ENCODE measurements at regions not wholly inside any gene's neighbourhood (a gene's known extent, or its start where the extent isn't known, plus 50 kb on each side); places are given as distances from the start of the nearest gene placed in this dataset.

DNA sequence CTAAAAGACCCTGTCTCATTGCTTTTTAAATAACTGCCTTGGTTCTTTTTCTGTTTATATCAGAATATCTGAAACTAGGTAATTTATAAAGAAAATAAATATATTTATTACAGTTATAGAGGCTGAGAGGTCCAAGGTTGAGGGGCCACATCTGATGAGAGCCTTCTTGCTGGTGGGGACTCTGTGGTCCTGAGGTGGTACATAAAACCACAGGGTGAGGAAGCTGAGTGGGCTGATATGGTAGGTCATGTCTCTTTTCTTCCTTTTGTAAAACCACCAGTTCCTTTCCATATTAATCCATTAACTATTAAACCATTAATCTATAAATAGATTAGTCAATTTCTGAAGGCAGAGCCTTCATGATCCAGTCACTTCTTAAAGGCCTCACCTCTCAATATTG, 109.5 kb upstream of the SPRY2 start:
- DNase-seq = peak; percentile 27 to 76 (median 63)
- peaks cover 0 to 3% (median 0%) of the 10 kb centered on the region in 5 experiments for H3K9me3 ChIP-seq (ENCODE audit: control extremely low read depth in 1 of 5, control insufficient read depth in 4 of 5, insufficient read depth in 2 of 5, low read depth in 1 of 5, low read length in 4 of 5)
- POLR2A ChIA-PET = no interaction called here
- peaks cover 17 to 40% (median 31%) of the 10 kb centered on the region in 4 experiments for H3K4me1 ChIP-seq (ENCODE audit: control extremely low read depth in 1 of 4, control insufficient read depth in 4 of 4, insufficient read depth in 4 of 4, low read length in 3 of 4)
- CTCF ChIA-PET = interaction anchor here (1.1 kb wide), 1 partner anchor 14 kb away, joined by 4 read pairs; no protein-coding TSS in a partner anchor
- no peaks in the 10 kb centered on the region for H3K27me3 ChIP-seq (replicated peaks in 2 of 5; ENCODE audit: control insufficient read depth in 4 of 5, insufficient read depth in 5 of 5, low read length in 4 of 5)
- H3K36me3 ChIP-seq (ENCODE audit: control insufficient read depth in 4 of 4, insufficient read depth in 4 of 4, low read length in 3 of 4) = no peaks in the 10 kb centered on the region
- H3K27ac ChIP-seq (ENCODE audit: insufficient read depth in 1 of 2, low read depth in 1 of 2, low read length in 2 of 2, poor library complexity in 1 of 2, severe bottlenecking in 2 of 2) = no peak overlapping the region
- no peak overlapping the region for H3K4me3 ChIP-seq (ENCODE audit: control insufficient read depth in 1 of 7, extremely low read depth in 1 of 7, insufficient read depth in 4 of 7, low read depth in 2 of 7, low read length in 6 of 7)

DNA sequence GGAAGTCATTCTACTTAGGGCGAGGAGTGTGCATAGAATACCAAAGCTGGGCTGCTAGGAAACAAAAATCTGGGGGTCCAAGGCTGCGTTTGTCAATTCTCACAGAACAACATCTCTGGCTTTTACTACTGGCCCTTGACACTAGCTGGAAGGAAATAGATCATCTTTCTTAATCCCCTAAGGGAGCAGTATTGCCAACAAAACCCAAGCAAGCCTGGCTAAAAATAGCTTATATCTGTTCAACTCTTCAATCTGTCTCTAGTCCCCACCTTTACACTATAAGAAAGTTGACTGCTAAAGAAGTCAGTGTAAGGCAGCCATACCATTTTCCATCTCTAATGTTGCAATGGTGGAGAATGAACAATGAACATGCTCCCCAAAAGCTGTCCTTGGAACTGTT, 107.8 kb upstream of the SPRY2 start:
- DNase-seq = no peak
- H3K27me3 ChIP-seq (replicated peaks in 2 of 5; ENCODE audit: control insufficient read depth in 4 of 5, insufficient read depth in 5 of 5, low read length in 4 of 5) = no peaks in the 10 kb centered on the region
- H3K9me3 ChIP-seq (ENCODE audit: control extremely low read depth in 1 of 5, control insufficient read depth in 4 of 5, insufficient read depth in 2 of 5, low read depth in 1 of 5, low read length in 4 of 5) = peaks cover 0 to 3% (median 0%) of the 10 kb centered on the region in 5 experiments
- H3K4me1 ChIP-seq (ENCODE audit: control extremely low read depth in 1 of 4, control insufficient read depth in 4 of 4, insufficient read depth in 4 of 4, low read length in 3 of 4) = peaks cover 23 to 48% (median 35%) of the 10 kb centered on the region in 4 experiments
- H3K36me3 ChIP-seq (ENCODE audit: control insufficient read depth in 4 of 4, insufficient read depth in 4 of 4, low read length in 3 of 4) = no peaks in the 10 kb centered on the region
- H3K27ac ChIP-seq (ENCODE audit: insufficient read depth in 1 of 2, low read depth in 1 of 2, low read length in 2 of 2, poor library complexity in 1 of 2, severe bottlenecking in 2 of 2) = no peak overlapping the region
- CTCF ChIA-PET = interaction anchor here (1.0 to 2.1 kb wide), 3 partner anchors 71 to 636 kb away, joined by 3 to 4 read pairs (median 3); no protein-coding TSS in a partner anchor
- H3K4me3 ChIP-seq (ENCODE audit: control insufficient read depth in 1 of 7, extremely low read depth in 1 of 7, insufficient read depth in 4 of 7, low read depth in 2 of 7, low read length in 6 of 7) = no peak overlapping the region
- WGBS (ENCODE audit: insufficient coverage) = 92% methylated on average over 2 of the region's 2 CpGs
- POLR2A ChIA-PET = no interaction called here

DNA sequence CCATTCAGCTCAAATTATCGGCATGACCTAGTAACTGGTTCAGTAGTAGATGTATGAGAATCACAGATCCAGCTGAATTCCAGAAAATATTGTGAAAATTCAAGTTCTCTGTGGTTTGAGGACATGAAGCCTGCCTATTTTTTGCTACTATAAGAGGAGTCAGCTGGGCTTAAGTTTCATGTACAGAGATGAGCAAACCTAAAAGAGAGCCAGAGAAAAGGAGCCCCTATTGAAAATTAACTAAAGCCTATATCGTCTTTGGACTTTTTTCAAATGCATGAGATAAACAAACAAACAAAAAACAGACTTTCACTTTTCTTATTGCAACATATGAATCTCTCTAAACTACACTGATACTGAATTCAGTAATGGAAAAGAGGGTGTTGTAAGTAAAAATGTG, 106.8 kb upstream of the SPRY2 start:
- no peaks in the 10 kb centered on the region for H3K27me3 ChIP-seq (replicated peaks in 2 of 5; ENCODE audit: control insufficient read depth in 4 of 5, insufficient read depth in 5 of 5, low read length in 4 of 5)
- no peak for DNase-seq
- no peaks in the 10 kb centered on the region for H3K36me3 ChIP-seq (ENCODE audit: control insufficient read depth in 4 of 4, insufficient read depth in 4 of 4, low read length in 3 of 4)
- peaks cover 0 to 3% (median 0%) of the 10 kb centered on the region in 5 experiments for H3K9me3 ChIP-seq (ENCODE audit: control extremely low read depth in 1 of 5, control insufficient read depth in 4 of 5, insufficient read depth in 2 of 5, low read depth in 1 of 5, low read length in 4 of 5)
- 0% methylated on average over 1 of the region's 2 CpGs for WGBS (ENCODE audit: insufficient coverage)
- POLR2A ChIA-PET = no interaction called here
- no peak overlapping the region for H3K4me3 ChIP-seq (ENCODE audit: control insufficient read depth in 1 of 7, extremely low read depth in 1 of 7, insufficient read depth in 4 of 7, low read depth in 2 of 7, low read length in 6 of 7)
- CTCF ChIA-PET = interaction anchor here (1.4 to 2.1 kb wide), 3 partner anchors 9 to 96 kb away, joined by 3 to 5 read pairs (median 4); no protein-coding TSS in a partner anchor
- H3K27ac ChIP-seq (ENCODE audit: insufficient read depth in 1 of 2, low read depth in 1 of 2, low read length in 2 of 2, poor library complexity in 1 of 2, severe bottlenecking in 2 of 2) = no peak overlapping the region
- H3K4me1 ChIP-seq (ENCODE audit: control extremely low read depth in 1 of 4, control insufficient read depth in 4 of 4, insufficient read depth in 4 of 4, low read length in 3 of 4) = peaks cover 18 to 43% (median 31%) of the 10 kb centered on the region in 4 experiments

DNA sequence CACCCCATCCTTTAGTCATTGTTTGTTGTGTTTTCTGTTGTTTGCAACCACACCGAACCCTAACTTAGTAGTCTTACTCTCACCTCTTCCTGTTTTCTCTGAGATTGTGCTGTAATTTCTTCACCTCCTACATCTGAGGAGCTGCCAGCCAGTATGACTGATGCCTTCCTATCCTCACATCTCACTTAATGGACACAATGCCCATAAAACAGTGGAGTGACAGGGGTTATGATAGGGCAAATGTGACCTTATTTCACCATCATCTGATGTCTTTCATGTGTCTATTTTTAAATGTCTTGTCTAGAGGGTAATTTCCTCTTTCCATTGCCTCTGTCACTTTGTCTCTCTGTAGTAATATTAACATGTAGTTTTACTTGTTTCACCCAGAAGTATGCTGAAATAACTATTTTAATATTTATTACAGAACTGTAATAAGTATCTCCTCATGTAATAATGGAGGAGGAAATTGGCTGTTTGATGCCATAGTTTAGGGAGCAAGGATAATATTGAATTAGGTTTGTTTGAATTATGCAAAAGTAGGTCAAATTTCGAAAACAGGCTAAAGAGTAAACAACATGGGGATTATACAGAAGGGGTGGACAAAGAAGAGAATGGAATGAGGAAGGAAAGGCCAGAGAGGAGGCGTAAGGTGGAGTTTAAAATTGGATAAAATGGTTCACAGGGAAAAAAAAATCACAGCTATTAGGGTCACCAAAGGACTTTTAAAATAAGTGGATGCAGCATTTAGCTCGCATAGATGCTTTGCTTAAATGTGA, 103.5 kb upstream of the SPRY2 start:
- peak in 2 of 3 donors; percentile 47 to 62 for DNase-seq
- no peaks in the 10 kb centered on the region for H3K27me3 ChIP-seq (replicated peaks in 2 of 5; ENCODE audit: control insufficient read depth in 4 of 5, insufficient read depth in 5 of 5, low read length in 4 of 5)
- peaks cover 6 to 19% (median 13%) of the 10 kb centered on the region in 4 experiments for H3K4me1 ChIP-seq (ENCODE audit: control extremely low read depth in 1 of 4, control insufficient read depth in 4 of 4, insufficient read depth in 4 of 4, low read length in 3 of 4)
- CTCF ChIA-PET = no interaction called here
- no peaks in the 10 kb centered on the region for H3K9me3 ChIP-seq (ENCODE audit: control extremely low read depth in 1 of 5, control insufficient read depth in 4 of 5, insufficient read depth in 2 of 5, low read depth in 1 of 5, low read length in 4 of 5)
- POLR2A ChIA-PET = no interaction called here
- 91% methylated on average over 2 of the region's 4 CpGs for WGBS (ENCODE audit: insufficient coverage)
- no peaks in the 10 kb centered on the region for H3K36me3 ChIP-seq (ENCODE audit: control insufficient read depth in 4 of 4, insufficient read depth in 4 of 4, low read length in 3 of 4)
- no peak overlapping the region for H3K27ac ChIP-seq (ENCODE audit: insufficient read depth in 1 of 2, low read depth in 1 of 2, low read length in 2 of 2, poor library complexity in 1 of 2, severe bottlenecking in 2 of 2)
- no peak overlapping the region for H3K4me3 ChIP-seq (ENCODE audit: control insufficient read depth in 1 of 7, extremely low read depth in 1 of 7, insufficient read depth in 4 of 7, low read depth in 2 of 7, low read length in 6 of 7)

DNA sequence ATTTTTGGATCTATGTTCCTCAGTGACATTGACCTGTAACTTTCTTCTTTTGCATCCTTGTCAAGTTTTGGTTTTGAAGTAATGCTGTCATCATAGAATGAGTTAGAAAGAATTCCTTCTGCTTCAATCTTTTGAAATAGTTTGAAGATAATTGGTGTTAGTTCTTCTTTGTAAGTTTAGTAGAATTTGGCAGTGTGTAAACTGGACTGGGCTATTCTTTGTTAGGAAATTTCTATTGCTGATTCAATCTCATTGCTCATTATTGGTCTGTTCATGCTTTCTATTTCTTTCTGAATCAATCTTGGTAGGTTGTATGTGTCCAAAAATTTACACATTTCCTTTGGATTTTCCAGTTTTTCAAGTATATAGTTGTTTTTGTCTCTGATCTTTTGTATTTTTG, 101.7 kb upstream of the SPRY2 start:
- Histone ChIP-seq H3K36me3 (ENCODE audit: control insufficient read depth in 4 of 4, insufficient read depth in 4 of 4, low read length in 3 of 4) (no peaks in the 10 kb centered on the region), H3K4me1 (ENCODE audit: control extremely low read depth in 1 of 4, control insufficient read depth in 4 of 4, insufficient read depth in 4 of 4, low read length in 3 of 4) (peaks cover 6 to 19% (median 14%) of the 10 kb centered on the region in 4 experiments), H3K27ac (ENCODE audit: insufficient read depth in 1 of 2, low read depth in 1 of 2, low read length in 2 of 2, poor library complexity in 1 of 2, severe bottlenecking in 2 of 2) (no peak overlapping the region), H3K27me3 (replicated peaks in 2 of 5; ENCODE audit: control insufficient read depth in 4 of 5, insufficient read depth in 5 of 5, low read length in 4 of 5) (no peaks in the 10 kb centered on the region), H3K4me3 (ENCODE audit: control insufficient read depth in 1 of 7, extremely low read depth in 1 of 7, insufficient read depth in 4 of 7, low read depth in 2 of 7, low read length in 6 of 7) (no peak overlapping the region), H3K9me3 (ENCODE audit: control extremely low read depth in 1 of 5, control insufficient read depth in 4 of 5, insufficient read depth in 2 of 5, low read depth in 1 of 5, low read length in 4 of 5) (no peaks in the 10 kb centered on the region)
- CTCF ChIA-PET = no interaction called here
- POLR2A ChIA-PET = no interaction called here
- DNase-seq = no peak

DNA sequence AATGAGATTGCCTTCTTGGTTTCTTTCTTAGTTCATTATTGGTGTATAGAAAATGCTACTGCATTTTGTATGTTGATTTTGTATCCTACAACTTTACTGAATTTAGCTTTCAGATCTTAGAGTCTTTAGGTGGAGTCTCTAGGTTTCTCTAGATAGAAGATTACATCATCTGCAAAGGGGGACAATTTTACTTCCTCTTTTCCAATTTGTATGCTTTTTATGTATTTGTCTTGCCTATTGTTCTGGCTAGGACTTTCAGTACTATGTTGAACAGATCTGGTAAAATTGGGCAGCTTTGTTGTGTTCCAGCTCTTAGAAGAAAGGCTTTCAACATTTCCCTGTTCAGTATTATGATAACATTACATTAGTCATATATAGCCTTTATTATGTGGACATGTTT, 101.0 kb upstream of the SPRY2 start:
- H3K27me3 ChIP-seq (replicated peaks in 2 of 5; ENCODE audit: control insufficient read depth in 4 of 5, insufficient read depth in 5 of 5, low read length in 4 of 5) = no peaks in the 10 kb centered on the region
- peaks cover 10 to 23% (median 15%) of the 10 kb centered on the region in 4 experiments for H3K4me1 ChIP-seq (ENCODE audit: control extremely low read depth in 1 of 4, control insufficient read depth in 4 of 4, insufficient read depth in 4 of 4, low read length in 3 of 4)
- H3K9me3 ChIP-seq (ENCODE audit: control extremely low read depth in 1 of 5, control insufficient read depth in 4 of 5, insufficient read depth in 2 of 5, low read depth in 1 of 5, low read length in 4 of 5) = no peaks in the 10 kb centered on the region
- POLR2A ChIA-PET = no interaction called here
- no peak overlapping the region for H3K4me3 ChIP-seq (ENCODE audit: control insufficient read depth in 1 of 7, extremely low read depth in 1 of 7, insufficient read depth in 4 of 7, low read depth in 2 of 7, low read length in 6 of 7)
- H3K36me3 ChIP-seq (ENCODE audit: control insufficient read depth in 4 of 4, insufficient read depth in 4 of 4, low read length in 3 of 4) = no peaks in the 10 kb centered on the region
- CTCF ChIA-PET = no interaction called here
- DNase-seq = peak; percentile 34 to 79 (median 69)
- no peak overlapping the region for H3K27ac ChIP-seq (ENCODE audit: insufficient read depth in 1 of 2, low read depth in 1 of 2, low read length in 2 of 2, poor library complexity in 1 of 2, severe bottlenecking in 2 of 2)

DNA sequence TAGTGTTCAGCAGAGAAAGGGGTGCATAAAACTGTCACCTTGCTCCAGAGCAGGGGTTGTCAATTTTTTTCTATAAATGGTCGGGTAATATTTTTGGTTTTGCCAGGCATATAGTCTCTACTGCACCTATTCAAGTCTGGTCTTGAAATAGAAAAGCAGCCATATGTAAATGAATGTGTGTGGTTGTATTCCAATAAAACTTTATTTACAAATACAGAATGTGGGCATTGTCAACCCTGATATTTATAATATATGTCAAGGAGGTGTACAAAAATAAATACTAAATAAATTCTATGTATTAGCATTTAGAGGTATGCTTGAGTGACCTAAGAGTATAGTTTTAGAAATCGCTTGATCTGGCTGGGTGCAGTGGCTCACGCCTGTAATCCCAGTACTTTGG, 97.6 kb upstream of the SPRY2 start:
- 92% methylated on average over 2 of the region's 3 CpGs for WGBS (ENCODE audit: insufficient coverage)
- ChIA-PET POLR2A (no interaction called here), CTCF (no interaction called here)

More for the DNA sequence above, 97.6 kb upstream of the SPRY2 start:
- no peaks in the 10 kb centered on the region for H3K9me3 ChIP-seq (ENCODE audit: control extremely low read depth in 1 of 5, control insufficient read depth in 4 of 5, insufficient read depth in 2 of 5, low read depth in 1 of 5, low read length in 4 of 5)
- no peaks in the 10 kb centered on the region for H3K27me3 ChIP-seq (replicated peaks in 2 of 5; ENCODE audit: control insufficient read depth in 4 of 5, insufficient read depth in 5 of 5, low read length in 4 of 5)
- H3K4me3 ChIP-seq (ENCODE audit: control insufficient read depth in 1 of 7, extremely low read depth in 1 of 7, insufficient read depth in 4 of 7, low read depth in 2 of 7, low read length in 6 of 7) = no peak overlapping the region
- H3K4me1 ChIP-seq (ENCODE audit: control extremely low read depth in 1 of 4, control insufficient read depth in 4 of 4, insufficient read depth in 4 of 4, low read length in 3 of 4) = peaks cover 9 to 21% (median 11%) of the 10 kb centered on the region in 4 experiments
- DNase-seq = no peak
- H3K36me3 ChIP-seq (ENCODE audit: control insufficient read depth in 4 of 4, insufficient read depth in 4 of 4, low read length in 3 of 4) = no peaks in the 10 kb centered on the region
- H3K27ac ChIP-seq (ENCODE audit: insufficient read depth in 1 of 2, low read depth in 1 of 2, low read length in 2 of 2, poor library complexity in 1 of 2, severe bottlenecking in 2 of 2) = no peak overlapping the region

All from common myeloid progenitor, CD34-positive (primary cell).